Activated CD8-positive, alpha-beta memory T cell treated with anti-CD3 and anti-CD28 coated beads, Interleukin-2, amount 10 ng/mL, durations not matched to agents 7 days and 5 days (primary cell): ENCODE measurements at regions not wholly inside any gene's neighbourhood (a gene's known extent, or its start where the extent isn't known, plus 50 kb on each side); places are given as distances from the start of the nearest gene placed in this dataset.

Experiments
- ATAC-seq: fragments of 150-1000 bp; cut with Tn5 transposase; one replicate; pipeline ENCODE4 v1.10.0; 2021; ENCODE audit warnings: moderate library complexity
- CTCF ChIA-PET: fragments of 350-600 bp; sonication (Branson Sonifier 250); formaldehyde crosslinking; loops from one replicate; lab custom pipeline; 2021; ENCODE audit warnings: antibody characterized with exemption; lab: Charles Lee
- DNase-seq: peaks from one replicate; pipeline ENCODE4 v3.0.0-alpha.2; 2020
- H3K27ac Mint-ChIP-seq: one replicate; pipeline ENCODE4 v1.8.0; 2021; ENCODE audit warnings: mild to moderate bottlenecking, mixed read lengths
- H3K27me3 Mint-ChIP-seq: one replicate; pipeline ENCODE4 v1.8.0; 2021; ENCODE audit warnings: mixed read lengths
- H3K36me3 Mint-ChIP-seq: one replicate; pipeline ENCODE4 v1.8.0; 2021; ENCODE audit warnings: mild to moderate bottlenecking, mixed read lengths
- H3K4me1 Mint-ChIP-seq: one replicate; pipeline ENCODE4 v1.8.0; 2021; ENCODE audit warnings: mixed read lengths
- H3K4me3 Mint-ChIP-seq: one replicate; pipeline ENCODE4 v1.8.0; 2021; ENCODE audit warnings: mild to moderate bottlenecking, moderate library complexity, mixed read lengths
- H3K9me3 Mint-ChIP-seq: one replicate; pipeline ENCODE4 v1.8.0; 2022; ENCODE audit warnings: low read depth, mixed read lengths

- Mint-ChIP-seq H3K4me3 (no peak overlapping the region), H3K27ac (no peak overlapping the region), H3K4me1 (no peaks in the 10 kb centered on the region), H3K27me3 (no peaks in the 10 kb centered on the region), H3K36me3 (no peaks in the 10 kb centered on the region), H3K9me3 (no peaks in the 10 kb centered on the region)
- CTCF ChIA-PET: no interaction called here
- no peak for DNase-seq
- ATAC-seq: no peak
These were observed 428.9 kb upstream of the IL12A start for GRCh38 chr3:159559771-159560170.

- DNase-seq (no peak), ATAC-seq (no peak)
- H3K27me3 Mint-ChIP-seq: no peaks in the 10 kb centered on the region
- no peaks in the 10 kb centered on the region for H3K36me3 Mint-ChIP-seq
- no peak overlapping the region for H3K4me3 Mint-ChIP-seq
- CTCF ChIA-PET: interaction anchor here (0.6 kb wide), 1 partner anchor 75 kb away, joined by 3 read pairs; no protein-coding TSS in a partner anchor
- no peak overlapping the region for H3K27ac Mint-ChIP-seq
- H3K4me1 Mint-ChIP-seq: no peaks in the 10 kb centered on the region
- no peaks in the 10 kb centered on the region for H3K9me3 Mint-ChIP-seq
These were observed 428.2 kb upstream of the IL12A start for GRCh38 chr3:159560214-159560979.

- Mint-ChIP-seq H3K36me3 (no peaks in the 10 kb centered on the region), H3K27ac (no peak overlapping the region), H3K4me1 (no peaks in the 10 kb centered on the region), H3K9me3 (no peaks in the 10 kb centered on the region), H3K27me3 (no peaks in the 10 kb centered on the region), H3K4me3 (no peak overlapping the region)
- DNase-seq (no peak), ATAC-seq (no peak)
- CTCF ChIA-PET: no interaction called here
These were observed 423.3 kb upstream of the IL12A start for GRCh38 chr3:159565313-159565712.

GRCh38 chr3:159583662-159584061 lies 405.0 kb upstream of the IL12A start:
- H3K36me3 Mint-ChIP-seq: no peaks in the 10 kb centered on the region
- ATAC-seq: no peak
- H3K4me1 Mint-ChIP-seq: no peaks in the 10 kb centered on the region
- CTCF ChIA-PET: no interaction called here
- no peak for DNase-seq
- H3K27me3 Mint-ChIP-seq: no peaks in the 10 kb centered on the region
- H3K27ac Mint-ChIP-seq: no peak overlapping the region
- no peak overlapping the region for H3K4me3 Mint-ChIP-seq
- no peaks in the 10 kb centered on the region for H3K9me3 Mint-ChIP-seq

- DNase-seq: no peak
- H3K27ac Mint-ChIP-seq: no peak overlapping the region
- no peak overlapping the region for H3K4me3 Mint-ChIP-seq
- no peaks in the 10 kb centered on the region for H3K4me1 Mint-ChIP-seq
- H3K27me3 Mint-ChIP-seq: no peaks in the 10 kb centered on the region
- no peaks in the 10 kb centered on the region for H3K36me3 Mint-ChIP-seq
- CTCF ChIA-PET: no interaction called here
- H3K9me3 Mint-ChIP-seq: no peaks in the 10 kb centered on the region
- ATAC-seq: no peak
These were observed 404.2 kb upstream of the IL12A start for GRCh38 chr3:159584421-159584820.

- no peaks in the 10 kb centered on the region for H3K27me3 Mint-ChIP-seq
- no peaks in the 10 kb centered on the region for H3K36me3 Mint-ChIP-seq
- no peak overlapping the region for H3K27ac Mint-ChIP-seq
- ATAC-seq (no peak), DNase-seq (no peak)
- CTCF ChIA-PET: no interaction called here
- no peaks in the 10 kb centered on the region for H3K4me1 Mint-ChIP-seq
- H3K4me3 Mint-ChIP-seq: no peak overlapping the region
- peaks cover 3% of the 10 kb centered on the region for H3K9me3 Mint-ChIP-seq
These were observed 401.9 kb upstream of the IL12A start for GRCh38 chr3:159586571-159587202.

GRCh38 chr3:159593927-159594605 lies 394.6 kb upstream of the IL12A start:
- CTCF ChIA-PET: no interaction called here
- H3K27me3 Mint-ChIP-seq: no peaks in the 10 kb centered on the region
- no peak overlapping the region for H3K27ac Mint-ChIP-seq
- DNase-seq (no peak), ATAC-seq (no peak)
- H3K4me3 Mint-ChIP-seq: no peak overlapping the region
- H3K36me3 Mint-ChIP-seq: no peaks in the 10 kb centered on the region
- H3K9me3 Mint-ChIP-seq: peaks cover 4% of the 10 kb centered on the region
- H3K4me1 Mint-ChIP-seq: no peaks in the 10 kb centered on the region

GRCh38 chr3:159600291-159600690 lies 388.3 kb upstream of the IL12A start:
- Mint-ChIP-seq H3K27me3 (no peaks in the 10 kb centered on the region), H3K36me3 (no peaks in the 10 kb centered on the region), H3K9me3 (peaks cover 7% of the 10 kb centered on the region), H3K27ac (no peak overlapping the region), H3K4me3 (no peak overlapping the region), H3K4me1 (no peaks in the 10 kb centered on the region)
- CTCF ChIA-PET: no interaction called here
- ATAC-seq (no peak), DNase-seq (no peak)

GRCh38 chr3:159604151-159604581 lies 384.5 kb upstream of the IL12A start:
- Mint-ChIP-seq H3K4me1 (no peaks in the 10 kb centered on the region), H3K27me3 (no peaks in the 10 kb centered on the region), H3K9me3 (peaks cover 6% of the 10 kb centered on the region), H3K27ac (no peak overlapping the region), H3K4me3 (no peak overlapping the region), H3K36me3 (no peaks in the 10 kb centered on the region)
- CTCF ChIA-PET: no interaction called here
- DNase-seq (no peak), ATAC-seq (no peak)

GRCh38 chr3:159605101-159605500 lies 383.5 kb upstream of the IL12A start:
- H3K4me3 Mint-ChIP-seq: no peak overlapping the region
- DNase-seq (no peak), ATAC-seq (no peak)
- H3K27me3 Mint-ChIP-seq: no peaks in the 10 kb centered on the region
- no peak overlapping the region for H3K27ac Mint-ChIP-seq
- H3K9me3 Mint-ChIP-seq: peaks cover 3% of the 10 kb centered on the region
- CTCF ChIA-PET: no interaction called here
- no peaks in the 10 kb centered on the region for H3K4me1 Mint-ChIP-seq
- H3K36me3 Mint-ChIP-seq: no peaks in the 10 kb centered on the region

- Mint-ChIP-seq H3K36me3 (no peaks in the 10 kb centered on the region), H3K27me3 (no peaks in the 10 kb centered on the region)
These were observed 382.9 kb upstream of the IL12A start for GRCh38 chr3:159605776-159606175.

GRCh38 chr3:159607856-159608255 lies 380.8 kb upstream of the IL12A start:
- no peaks in the 10 kb centered on the region for H3K4me1 Mint-ChIP-seq
- H3K4me3 Mint-ChIP-seq: no peak overlapping the region
- DNase-seq (no peak), ATAC-seq (no peak)
- no peaks in the 10 kb centered on the region for H3K36me3 Mint-ChIP-seq
- CTCF ChIA-PET: no interaction called here
- H3K27me3 Mint-ChIP-seq: no peaks in the 10 kb centered on the region
- H3K9me3 Mint-ChIP-seq: no peaks in the 10 kb centered on the region
- no peak overlapping the region for H3K27ac Mint-ChIP-seq

More at GRCh38 chr3:159605776-159606175, 382.9 kb upstream of the IL12A start:
- Mint-ChIP-seq H3K9me3 (peaks cover 3% of the 10 kb centered on the region), H3K27ac (no peak overlapping the region), H3K4me3 (no peak overlapping the region), H3K4me1 (no peaks in the 10 kb centered on the region)
- ATAC-seq (no peak), DNase-seq (no peak)
- CTCF ChIA-PET: no interaction called here

GRCh38 chr3:159608311-159608710 lies 380.3 kb upstream of the IL12A start:
- CTCF ChIA-PET: no interaction called here
- ATAC-seq: no peak
- H3K27ac Mint-ChIP-seq: no peak overlapping the region
- no peaks in the 10 kb centered on the region for H3K36me3 Mint-ChIP-seq
- no peaks in the 10 kb centered on the region for H3K4me1 Mint-ChIP-seq
- H3K9me3 Mint-ChIP-seq: no peaks in the 10 kb centered on the region
- no peak overlapping the region for H3K4me3 Mint-ChIP-seq
- H3K27me3 Mint-ChIP-seq: no peaks in the 10 kb centered on the region
- no peak for DNase-seq

- H3K4me3 Mint-ChIP-seq: no peak overlapping the region
- H3K36me3 Mint-ChIP-seq: no peaks in the 10 kb centered on the region
- no peaks in the 10 kb centered on the region for H3K4me1 Mint-ChIP-seq
- ATAC-seq (no peak), DNase-seq (no peak)
- CTCF ChIA-PET: no interaction called here
- no peak overlapping the region for H3K27ac Mint-ChIP-seq
- H3K27me3 Mint-ChIP-seq: no peaks in the 10 kb centered on the region
- H3K9me3 Mint-ChIP-seq: no peaks in the 10 kb centered on the region
These were observed 379.0 kb upstream of the IL12A start for GRCh38 chr3:159609625-159610024.
